ENCODE measurements at regions not wholly inside any gene's neighbourhood (a gene's known extent, or its start where the extent isn't known, plus 50 kb on each side); places are given as distances from the start of the nearest gene placed in this dataset.

- H3K36me3 ChIP-seq (ENCODE audit: insufficient read depth, low read length), result no peaks in the 10 kb centered on the region
- no peaks in the 10 kb centered on the region for H3K79me2 ChIP-seq (replicated peaks; ENCODE audit: insufficient read depth, low read length)
- TF ChIP-seq MXI1 (conservative IDR thresholded peaks at IDR 0.05; ENCODE audit: poor library complexity, severe bottlenecking), result no peak
- TF ChIP-seq POLR2AphosphoS5 (IDR thresholded peaks at IDR 0.05), result no peak
- no peak for TF ChIP-seq RAD21 (conservative IDR thresholded peaks at IDR 0.05)
- TF ChIP-seq EP300 (conservative IDR thresholded peaks at IDR 0.05; ENCODE audit: poor library complexity, severe bottlenecking), result no peak
- no peak for TF ChIP-seq EZH2 (IDR thresholded peaks at IDR 0.05; ENCODE audit: borderline replicate concordance, insufficient read depth, low read length, poor library complexity, severe bottlenecking)
- no peak for TF ChIP-seq REST (IDR thresholded peaks at IDR 0.05; ENCODE audit: borderline replicate concordance)
- TF ChIP-seq SMC3 (conservative IDR thresholded peaks at IDR 0.05; ENCODE audit: poor library complexity), result no peak
- TF ChIP-seq TAF1 (IDR thresholded peaks at IDR 0.05; ENCODE audit: low read depth), result no peak
- TF ChIP-seq CTCF (IDR thresholded peaks at IDR 0.05; ENCODE audit: poor library complexity, severe bottlenecking), result no peak
- H3K4me2 ChIP-seq (ENCODE audit: low read length), result no peak overlapping the region
- no peaks in the 10 kb centered on the region for H4K20me1 ChIP-seq (ENCODE audit: insufficient read depth)
- H3F3A ChIP-seq (ENCODE audit: insufficient read depth, low read length, poor library complexity, severe bottlenecking), result no peaks in the 10 kb centered on the region
- H3K9me3 ChIP-seq (ENCODE audit: low read length), result no peaks in the 10 kb centered on the region
- H3K27me3 ChIP-seq (ENCODE audit: insufficient read depth, low read depth, low read length), result no peaks in the 10 kb centered on the region
- H3K27ac ChIP-seq (ENCODE audit: low read length), result no peak overlapping the region
- no peak overlapping the region for H3K4me3 ChIP-seq (ENCODE audit: low read length)
- no peaks in the 10 kb centered on the region for H3K9me2 ChIP-seq (ENCODE audit: insufficient read depth, low read length)
- no peak overlapping the region for H2AFZ ChIP-seq (ENCODE audit: low read depth, low read length)
- no peak overlapping the region for H3K9ac ChIP-seq (ENCODE audit: low read length)
These were observed 142.6 kb upstream of the LSM8 start for GRCh38 chr7:118041251-118041878.

GRCh38 chr7:118045629-118046028 lies 138.3 kb upstream of the LSM8 start:
- Histone ChIP-seq H3K9me2 (ENCODE audit: insufficient read depth, low read length) (no peaks in the 10 kb centered on the region), H3K36me3 (ENCODE audit: insufficient read depth, low read length) (no peaks in the 10 kb centered on the region), H3F3A (ENCODE audit: insufficient read depth, low read length, poor library complexity, severe bottlenecking) (no peaks in the 10 kb centered on the region), H3K4me3 (ENCODE audit: low read length) (no peak overlapping the region), H3K9me3 (ENCODE audit: low read length) (no peaks in the 10 kb centered on the region), H3K4me2 (ENCODE audit: low read length) (no peak overlapping the region), H2AFZ (ENCODE audit: low read depth, low read length) (no peak overlapping the region), H3K27me3 (ENCODE audit: insufficient read depth, low read depth, low read length) (no peaks in the 10 kb centered on the region), H4K20me1 (ENCODE audit: insufficient read depth) (no peaks in the 10 kb centered on the region), H3K79me2 (replicated peaks; ENCODE audit: insufficient read depth, low read length) (no peaks in the 10 kb centered on the region), H3K27ac (ENCODE audit: low read length) (no peak overlapping the region), H3K9ac (ENCODE audit: low read length) (no peak overlapping the region)
- TF ChIP-seq EZH2 (IDR thresholded peaks at IDR 0.05; ENCODE audit: borderline replicate concordance, insufficient read depth, low read length, poor library complexity, severe bottlenecking) (no peak), RAD21 (conservative IDR thresholded peaks at IDR 0.05) (no peak), EP300 (conservative IDR thresholded peaks at IDR 0.05; ENCODE audit: poor library complexity, severe bottlenecking) (no peak), MXI1 (conservative IDR thresholded peaks at IDR 0.05; ENCODE audit: poor library complexity, severe bottlenecking) (no peak), CTCF (IDR thresholded peaks at IDR 0.05; ENCODE audit: poor library complexity, severe bottlenecking) (no peak), REST (IDR thresholded peaks at IDR 0.05; ENCODE audit: borderline replicate concordance) (no peak), TAF1 (IDR thresholded peaks at IDR 0.05; ENCODE audit: low read depth) (no peak), SMC3 (conservative IDR thresholded peaks at IDR 0.05; ENCODE audit: poor library complexity) (no peak), POLR2AphosphoS5 (IDR thresholded peaks at IDR 0.05) (no peak)

Data from neural cell (in vitro differentiated cells).